GM19467 (cell line): ENCODE measurements at regions not wholly inside any gene's neighbourhood (a gene's known extent, or its start where the extent isn't known, plus 50 kb on each side); places are given as distances from the start of the nearest gene placed in this dataset.

ENCODE experiments used
- ATAC-seq: cut with Tn5 transposase; IDR thresholded peaks from one replicate; pipeline ENCODE4 v1.9.1; 2021; ENCODE audit warnings: mild to moderate bottlenecking, moderate library complexity; ENCODE audit not compliant: unreplicated experiment

DNA sequence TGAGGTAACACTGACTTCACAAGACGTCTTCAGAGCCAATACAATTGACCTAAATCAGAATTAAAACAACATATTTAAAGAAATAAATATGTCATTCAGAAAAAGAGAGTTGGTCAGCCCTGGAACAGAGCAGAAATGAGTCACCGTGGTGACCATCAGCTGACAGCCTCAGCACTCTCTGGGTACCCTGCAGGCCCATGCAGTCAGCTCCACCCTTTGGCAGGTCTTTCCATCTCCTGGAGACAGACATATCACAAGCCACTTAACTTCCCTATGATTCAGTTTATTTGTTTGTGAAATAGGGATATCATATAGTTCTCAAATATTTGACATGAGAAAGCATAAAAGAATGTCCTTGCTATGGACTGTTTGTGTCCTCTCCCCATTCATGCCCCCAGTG lies 151.6 kb upstream of the MEF2C start:
- no peak for ATAC-seq

DNA sequence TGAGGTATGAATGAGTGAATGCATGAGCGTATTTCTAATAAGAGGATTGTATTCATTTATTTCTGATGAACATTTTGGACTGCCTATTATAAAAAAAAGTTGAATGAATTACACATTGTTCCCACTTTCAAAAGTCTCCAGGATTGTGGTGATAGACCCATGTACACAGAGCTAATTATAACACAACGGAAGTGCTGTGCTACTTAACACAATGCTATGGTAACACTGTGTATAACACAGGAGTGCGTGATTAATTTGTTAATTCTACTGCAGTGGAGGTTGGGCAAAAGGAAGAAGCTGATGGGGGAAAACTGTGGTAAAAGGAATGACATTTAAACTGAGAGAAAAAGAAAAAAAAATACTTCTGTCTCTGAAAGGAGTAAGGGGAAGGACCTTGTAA lies 147.8 kb upstream of the MEF2C start:
- ATAC-seq = no peak

DNA sequence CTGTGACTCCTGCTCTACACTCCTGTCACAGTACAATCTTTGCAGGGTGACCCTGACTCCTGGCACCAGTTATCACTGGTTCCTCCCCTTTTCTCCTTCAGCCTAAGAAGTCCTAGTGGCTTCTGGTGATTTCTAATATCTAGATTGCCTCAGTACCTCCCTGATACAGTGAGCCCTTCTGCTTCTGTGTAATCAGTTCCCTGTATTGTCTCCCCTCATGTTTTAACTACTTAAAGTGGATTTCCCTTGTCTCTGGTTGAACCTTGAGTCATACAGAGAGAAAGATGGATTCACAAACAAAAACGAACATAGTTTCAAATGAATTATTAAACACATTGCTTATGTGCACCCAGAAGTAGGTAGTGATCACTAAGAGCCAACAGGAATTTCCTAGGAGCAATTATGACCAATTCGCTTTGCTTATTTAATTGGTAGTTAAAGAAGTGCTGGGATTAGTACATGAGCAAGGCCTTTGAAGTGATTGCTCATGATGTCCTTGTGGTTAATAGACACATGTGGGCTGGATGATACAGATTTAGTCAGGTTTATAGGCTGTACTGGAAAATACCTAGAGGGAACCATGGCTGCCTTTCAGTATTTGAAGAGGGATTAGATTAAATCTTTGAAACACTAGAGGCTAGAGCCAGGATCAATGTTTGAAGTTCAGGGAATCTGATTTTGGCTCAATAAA lies 145.8 kb upstream of the MEF2C start:
- ATAC-seq = no peak

DNA sequence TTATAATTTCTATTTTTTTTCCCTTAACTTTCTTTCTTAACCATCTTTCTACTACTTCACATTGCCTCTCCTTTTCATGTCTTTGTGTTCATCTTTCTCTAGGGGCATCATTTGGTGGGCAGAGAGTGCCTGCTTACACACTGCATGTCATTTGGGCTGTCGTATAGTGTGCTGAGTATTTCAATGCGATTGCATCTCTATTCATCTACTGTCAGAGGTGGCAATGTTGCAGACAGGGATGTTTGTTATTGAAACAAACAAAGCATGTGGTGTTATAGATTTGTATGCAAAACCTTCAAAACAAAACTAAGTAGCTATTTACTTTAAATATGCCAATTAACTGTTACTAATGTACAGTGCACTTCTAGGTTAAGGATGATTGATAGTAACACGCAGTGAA lies 141.1 kb upstream of the MEF2C start:
- ATAC-seq = no peak

DNA sequence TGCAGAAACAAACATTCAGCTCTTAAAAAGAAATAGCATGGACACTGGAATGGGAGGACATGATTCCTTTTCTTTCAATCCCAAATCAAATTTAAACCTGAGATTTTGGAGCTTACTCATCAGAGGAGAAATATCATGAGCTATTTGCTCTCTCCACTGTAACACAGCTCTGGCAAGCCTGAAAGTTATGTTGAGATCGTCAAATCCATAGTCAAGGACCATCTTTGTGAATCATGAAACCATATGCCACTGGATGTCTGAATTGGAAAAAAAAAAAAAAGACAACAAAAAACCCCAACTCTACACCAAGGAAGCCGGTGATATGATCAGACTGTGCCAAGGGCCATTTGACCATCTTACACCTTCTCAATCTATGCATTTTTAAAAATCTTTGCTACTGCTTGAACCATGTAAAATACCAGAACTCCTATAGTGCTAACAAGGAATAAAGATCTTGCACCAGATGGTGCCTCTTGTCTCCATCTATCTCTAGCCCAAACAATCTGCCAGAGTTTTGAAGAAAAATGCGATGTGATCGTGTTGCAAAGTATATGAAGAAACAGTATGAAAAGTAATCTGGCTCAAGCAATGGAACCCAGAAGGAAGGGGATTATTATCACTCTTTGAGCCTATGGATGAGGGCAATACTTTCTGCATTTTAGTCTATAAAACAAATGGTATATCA lies 138.1 kb upstream of the MEF2C start:
- no peak for ATAC-seq

DNA sequence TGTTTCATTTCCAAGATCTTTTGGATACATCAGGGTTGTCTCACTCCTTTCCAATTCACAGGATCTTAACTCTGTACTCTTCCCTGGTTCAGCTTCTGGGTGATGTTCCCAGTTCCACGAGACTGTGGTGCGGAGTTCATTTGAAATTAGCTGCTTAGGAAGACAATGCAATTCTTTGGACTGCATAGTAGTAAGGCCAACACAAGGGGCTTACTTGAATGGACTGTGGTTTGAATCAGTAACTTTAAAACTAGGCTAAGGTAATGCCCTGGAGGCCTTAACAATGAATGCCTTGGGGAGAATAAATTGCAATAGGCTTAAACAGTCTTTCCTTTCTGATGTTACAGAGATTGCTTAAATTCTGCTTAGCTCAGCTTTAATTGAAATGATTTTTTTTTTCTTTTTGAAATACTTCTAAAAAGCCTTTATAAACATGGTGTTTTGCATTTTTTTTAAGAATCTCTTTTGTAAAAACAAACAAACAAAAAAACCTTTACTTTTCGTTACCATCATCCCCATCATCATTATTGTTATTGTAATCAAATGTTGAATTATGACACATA lies 133.8 kb upstream of the MEF2C start:
- no peak for ATAC-seq

DNA sequence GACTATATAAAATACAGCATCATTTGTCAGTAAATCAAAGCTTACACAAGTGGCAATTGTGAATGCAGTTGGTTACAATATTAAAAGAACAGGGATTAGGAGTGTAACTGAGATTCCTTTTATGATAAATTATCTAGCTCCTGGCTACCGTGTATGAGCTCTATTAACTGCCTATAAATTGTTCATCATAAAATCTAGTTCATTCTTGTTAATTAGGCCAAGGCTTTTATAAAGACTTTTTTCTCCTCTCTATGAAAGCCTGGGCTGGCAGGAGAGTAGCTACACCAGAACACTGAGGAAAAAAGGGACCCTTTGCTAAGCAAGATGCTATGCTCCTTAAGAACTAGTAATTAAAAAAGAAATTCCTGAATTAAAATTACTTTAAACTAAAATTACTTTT lies 132.4 kb upstream of the MEF2C start:
- no peak for ATAC-seq

DNA sequence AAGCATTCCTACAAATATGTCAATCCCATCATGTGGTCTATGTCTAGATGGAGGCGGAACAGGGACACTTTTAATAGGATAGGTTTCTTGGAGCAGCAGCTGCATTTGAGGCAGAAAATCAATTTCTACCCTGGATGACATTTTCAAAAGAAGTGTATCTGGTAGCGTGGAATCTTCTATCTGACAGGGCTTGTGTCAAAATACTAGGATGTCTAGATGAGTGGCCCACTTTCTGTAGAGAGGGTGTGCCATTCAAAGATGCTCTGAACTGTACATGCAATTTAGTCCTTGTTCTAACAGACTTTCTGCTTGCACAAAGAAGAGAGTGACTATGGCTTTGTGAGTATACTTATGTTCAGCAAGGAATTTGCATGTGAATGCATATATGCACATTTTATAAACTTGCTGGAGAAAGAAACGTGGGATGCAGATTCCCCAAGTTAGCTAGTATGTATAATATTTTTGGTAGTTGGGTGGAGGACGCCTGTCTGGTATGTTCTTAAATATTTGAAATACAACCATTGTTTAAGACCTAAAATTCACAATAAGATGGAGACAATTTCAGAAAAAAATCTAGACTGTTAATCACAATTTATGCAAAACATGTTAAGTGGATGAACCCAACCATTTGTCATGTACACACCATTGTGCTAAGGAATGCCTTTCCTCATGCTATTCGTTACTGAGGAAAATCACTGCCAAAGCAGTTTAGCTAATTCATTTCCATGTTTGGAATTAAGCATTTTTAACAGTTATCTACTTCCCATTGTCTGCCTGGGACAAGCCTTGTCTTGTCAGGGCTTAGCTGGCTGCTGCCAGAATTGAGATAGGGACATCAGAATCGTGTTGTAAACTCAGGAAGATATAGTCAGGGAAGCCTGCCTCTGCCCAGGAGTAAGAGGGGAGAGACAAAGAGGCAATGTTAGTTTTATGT lies 129.1 kb upstream of the MEF2C start:
- no peak for ATAC-seq

DNA sequence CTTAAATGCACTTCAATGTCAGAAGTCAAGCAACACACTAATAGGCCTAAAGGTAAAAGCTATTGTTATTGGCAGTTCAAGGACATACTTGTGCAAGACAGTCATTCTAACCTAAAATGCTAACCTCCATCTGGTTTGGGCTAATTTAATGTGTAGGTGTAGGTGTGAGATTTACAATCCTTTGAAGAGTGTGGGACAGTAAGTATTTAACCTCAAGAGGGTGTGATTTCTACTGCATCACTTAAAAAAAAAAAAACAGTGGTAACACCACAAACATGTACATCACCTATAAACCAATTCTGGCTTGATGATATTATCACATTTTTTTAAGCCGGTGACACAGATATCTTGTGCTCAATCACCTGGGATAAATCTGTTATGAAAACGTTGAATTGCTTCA lies 127.5 kb upstream of the MEF2C start:
- no peak for ATAC-seq

DNA sequence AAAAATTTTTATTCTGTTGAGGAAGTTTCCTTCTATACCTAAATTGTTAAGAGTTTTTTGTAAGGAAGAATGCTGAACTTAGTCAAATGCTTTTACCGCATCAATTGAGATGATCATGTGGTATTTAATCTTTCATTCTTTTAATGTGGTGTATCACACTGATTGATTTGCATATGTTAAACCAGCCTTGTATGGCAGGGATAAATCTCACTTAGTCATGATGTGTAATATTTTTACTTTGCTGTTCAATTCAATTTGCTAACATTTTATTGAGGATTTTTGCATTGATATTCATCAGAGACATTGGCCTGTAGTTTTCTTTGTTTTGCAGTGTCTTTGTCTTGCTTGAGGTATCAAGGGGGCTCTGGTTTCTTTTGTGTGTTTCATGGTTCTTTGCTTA lies 125.3 kb upstream of the MEF2C start:
- ATAC-seq = no peak

DNA sequence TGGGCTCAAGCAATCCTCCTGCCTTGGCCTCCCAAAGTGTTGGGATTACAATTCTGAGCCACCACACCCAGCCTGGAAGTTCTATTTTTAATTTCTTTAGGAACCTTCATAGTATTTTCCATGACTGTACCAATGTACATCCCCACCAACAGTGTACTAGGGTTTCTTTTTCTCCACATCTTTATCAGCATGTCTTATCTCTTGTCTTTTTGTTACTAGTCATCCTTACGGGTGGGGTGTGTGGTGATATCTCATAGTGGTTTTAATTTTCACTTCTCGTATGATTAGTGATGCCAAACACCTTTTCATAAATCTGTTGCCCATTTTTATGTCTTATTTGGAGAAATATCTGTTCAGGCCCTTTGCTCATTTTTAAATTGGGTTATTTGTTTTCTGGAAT lies 123.0 kb upstream of the MEF2C start:
- no peak for ATAC-seq

DNA sequence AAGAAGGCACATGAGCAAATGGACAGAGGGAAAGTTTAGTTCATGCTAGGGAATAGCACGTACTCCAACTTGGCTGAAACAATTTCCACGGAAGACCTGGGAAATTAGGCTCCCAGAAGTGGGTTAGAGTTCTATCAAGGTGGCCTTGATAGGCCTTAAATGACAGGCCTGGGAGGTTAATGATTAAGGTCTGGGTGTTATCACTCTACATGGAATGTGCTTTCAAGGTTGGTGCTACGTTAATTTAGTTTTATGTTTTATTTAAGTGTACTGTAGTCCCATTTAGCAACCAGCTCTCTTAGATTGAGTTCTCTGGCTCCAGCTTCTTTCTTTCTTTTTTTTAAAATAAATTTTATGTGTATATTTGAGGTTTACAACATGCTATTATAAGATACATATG lies 121.4 kb upstream of the MEF2C start:
- ATAC-seq = no peak

DNA sequence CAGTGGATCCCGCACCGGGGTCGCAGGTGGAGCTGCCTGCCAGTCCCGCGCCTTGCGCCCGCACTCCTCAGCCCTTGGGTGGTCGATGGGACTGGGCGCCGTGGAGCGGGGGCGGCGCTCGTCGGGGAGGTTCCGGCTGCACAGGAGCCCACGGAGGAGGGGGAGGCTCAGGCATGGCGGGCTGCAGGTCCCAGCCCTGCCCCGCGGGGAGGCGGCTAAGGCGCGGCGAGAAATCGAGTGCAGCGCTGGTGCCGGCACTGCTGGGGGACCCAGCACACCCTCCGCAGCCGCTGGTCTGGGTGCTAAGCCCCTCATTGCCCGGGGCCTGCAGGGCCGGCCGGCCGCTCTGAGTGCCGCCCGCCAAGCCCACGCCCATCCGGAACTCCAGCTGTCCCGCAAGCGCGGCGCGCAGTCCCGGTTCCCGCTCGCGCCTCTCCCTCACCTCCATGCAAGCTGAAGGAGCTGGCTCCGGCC lies 120.6 kb upstream of the MEF2C start:
- no peak for ATAC-seq

DNA sequence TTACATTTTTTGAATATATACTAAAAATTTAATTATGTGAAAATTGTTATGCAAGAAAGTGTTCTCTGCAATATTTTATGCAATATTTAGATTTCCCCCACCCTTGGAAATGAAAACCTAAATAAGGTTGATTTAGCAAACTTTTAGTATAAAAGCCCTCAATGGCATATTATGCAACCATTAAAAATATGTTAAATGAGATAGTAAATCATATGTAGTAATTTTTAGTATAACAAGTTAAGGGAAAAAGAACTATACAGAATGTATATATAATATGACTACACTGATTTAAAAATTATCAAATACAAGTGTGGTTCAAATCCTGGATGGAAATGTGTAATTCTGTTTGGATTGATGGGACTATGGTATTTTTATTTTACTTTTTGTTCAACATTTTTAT lies 116.9 kb upstream of the MEF2C start:
- ATAC-seq = no peak

DNA sequence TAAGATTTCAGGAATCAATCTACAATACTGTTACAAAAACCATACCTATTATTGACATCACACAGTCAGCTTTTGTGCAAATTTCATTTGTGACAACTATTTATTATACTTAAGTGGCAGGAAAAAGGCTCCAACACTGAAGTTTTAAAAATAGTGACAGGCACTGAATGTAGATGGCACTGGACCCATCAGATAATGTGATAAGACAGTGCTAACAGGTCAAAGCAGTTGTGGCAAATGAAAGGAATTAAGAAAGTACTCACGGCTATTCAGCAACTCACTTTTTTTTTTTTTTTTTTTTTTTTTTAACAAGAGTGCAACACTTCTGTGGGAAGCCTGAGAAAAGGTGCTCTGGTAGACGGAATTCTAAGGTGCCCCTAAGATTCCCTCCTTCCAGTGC lies 115.0 kb upstream of the MEF2C start:
- ATAC-seq = no peak

DNA sequence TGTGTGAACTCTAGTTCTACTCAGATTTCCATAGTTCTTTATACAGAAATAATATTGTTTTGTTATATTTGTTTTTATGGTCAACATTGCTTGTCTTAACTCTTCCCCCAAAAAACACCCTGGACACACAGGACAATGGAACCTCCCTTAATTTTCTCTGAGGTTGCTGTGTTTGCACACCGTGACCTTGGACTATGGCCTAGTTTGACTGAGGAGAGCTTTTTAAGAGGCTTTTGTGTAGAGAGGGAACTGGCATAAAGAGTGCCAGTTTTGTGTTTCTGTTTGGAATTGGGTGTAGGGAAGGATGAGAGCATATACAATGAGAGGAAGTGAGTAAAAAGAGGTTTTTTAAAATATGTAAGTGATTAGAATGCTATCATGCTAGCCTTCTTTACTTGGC lies 101.1 kb upstream of the MEF2C start:
- no peak for ATAC-seq

DNA sequence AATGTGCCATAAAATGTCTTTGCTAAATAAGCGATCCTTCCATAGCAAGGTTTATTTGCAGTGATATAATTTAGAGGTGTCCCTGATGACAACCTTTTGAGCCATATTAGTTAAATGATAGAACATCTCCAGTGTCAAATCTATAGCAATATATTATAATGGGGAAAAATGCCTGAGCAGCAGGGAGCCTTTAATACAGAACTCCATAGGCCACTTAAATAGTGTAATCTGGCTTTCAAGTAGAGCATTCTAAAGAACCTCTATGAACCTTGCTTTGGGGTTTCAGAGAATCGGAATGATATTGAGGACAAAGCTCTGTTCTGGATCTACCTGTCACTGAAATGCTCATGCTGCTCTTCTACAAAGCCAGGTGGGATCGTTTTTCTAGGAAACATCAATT lies 96.7 kb upstream of the MEF2C start:
- no peak for ATAC-seq

DNA sequence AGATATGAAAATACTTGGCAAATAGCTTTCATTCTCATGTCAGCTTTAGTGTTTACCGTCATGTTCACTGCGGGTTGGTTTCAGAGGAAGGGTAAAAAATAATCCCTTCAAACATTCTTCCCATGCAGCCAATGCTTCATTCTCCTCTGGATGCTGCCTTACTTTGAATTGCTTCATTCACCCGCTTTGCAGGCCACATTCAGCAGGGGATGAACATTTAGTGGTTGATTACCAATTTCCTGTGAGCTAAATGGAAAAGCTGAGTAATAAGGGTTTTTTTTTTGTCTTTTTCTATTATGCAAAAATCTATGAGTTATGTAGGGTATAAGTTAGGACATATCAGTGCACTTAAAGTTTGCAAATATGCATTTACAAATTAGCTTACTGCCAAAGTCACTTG lies 96.3 kb upstream of the MEF2C start:
- ATAC-seq = no peak

DNA sequence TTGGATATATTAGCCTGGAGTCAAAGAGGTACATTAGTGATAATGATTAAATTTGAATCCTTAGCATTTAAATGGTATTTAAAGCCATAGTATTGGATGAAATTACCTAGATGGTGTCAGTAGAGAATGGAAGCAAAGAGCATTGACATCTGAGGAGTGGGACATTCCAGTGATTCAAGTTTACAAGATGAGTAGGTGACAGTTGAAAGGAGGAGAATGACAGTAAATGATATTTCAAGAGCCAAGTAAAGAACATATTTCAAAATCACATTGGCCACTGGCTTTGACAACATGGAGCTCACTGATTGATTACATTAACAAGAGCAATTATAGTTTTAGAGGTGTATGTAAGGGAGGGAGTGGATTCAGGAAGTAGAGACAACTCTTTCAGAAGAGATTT lies 93.9 kb upstream of the MEF2C start:
- no peak for ATAC-seq

DNA sequence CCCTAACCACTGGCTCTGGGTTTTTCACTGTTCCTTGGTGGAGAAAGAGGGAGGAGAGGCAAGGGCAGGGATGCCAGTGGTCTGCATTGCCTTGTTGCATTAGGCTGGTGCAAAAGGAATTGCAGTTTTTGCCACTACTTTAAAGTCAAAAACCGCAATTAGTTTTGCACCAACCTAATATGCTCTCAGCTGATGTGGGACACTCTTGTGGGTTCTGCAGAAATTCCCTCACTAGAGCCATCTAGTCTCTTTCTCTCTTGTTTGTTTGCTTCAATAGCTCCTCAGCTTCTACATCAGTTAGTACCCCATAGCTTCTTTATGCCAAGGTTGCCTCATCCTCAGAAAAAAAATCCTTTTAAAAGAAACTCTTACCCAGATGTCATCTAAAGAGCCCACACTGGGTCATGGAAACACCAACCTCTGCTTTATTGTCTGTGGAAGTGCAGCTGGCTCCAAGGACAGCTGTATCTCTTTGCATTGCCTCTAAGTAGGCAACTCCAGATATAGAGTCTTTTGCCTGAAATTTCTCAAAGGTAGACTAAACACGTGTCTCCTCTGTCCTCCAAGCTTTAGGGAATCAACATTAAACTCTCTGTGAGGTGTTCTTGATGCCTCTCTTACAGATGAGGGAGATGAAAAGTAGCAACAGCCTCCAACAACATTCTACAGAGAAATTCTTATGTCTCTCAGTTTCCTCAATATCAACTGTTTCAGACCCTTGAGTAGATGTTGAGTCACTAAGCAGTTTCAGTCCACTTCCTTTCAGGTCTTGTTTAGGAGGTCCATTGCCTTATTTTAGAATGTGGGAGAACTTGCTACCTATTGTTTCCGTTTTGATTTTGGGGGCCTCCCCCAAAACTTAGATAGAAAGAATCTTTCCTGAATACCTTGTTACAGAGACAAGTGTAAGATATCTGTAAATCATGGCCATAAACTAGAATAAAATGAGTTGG lies 84.9 kb upstream of the MEF2C start:
- no peak for ATAC-seq
